ENCODE measurements at regions not wholly inside any gene's neighbourhood (a gene's known extent, or its start where the extent isn't known, plus 50 kb on each side); places are given as distances from the start of the nearest gene placed in this dataset.

DNA sequence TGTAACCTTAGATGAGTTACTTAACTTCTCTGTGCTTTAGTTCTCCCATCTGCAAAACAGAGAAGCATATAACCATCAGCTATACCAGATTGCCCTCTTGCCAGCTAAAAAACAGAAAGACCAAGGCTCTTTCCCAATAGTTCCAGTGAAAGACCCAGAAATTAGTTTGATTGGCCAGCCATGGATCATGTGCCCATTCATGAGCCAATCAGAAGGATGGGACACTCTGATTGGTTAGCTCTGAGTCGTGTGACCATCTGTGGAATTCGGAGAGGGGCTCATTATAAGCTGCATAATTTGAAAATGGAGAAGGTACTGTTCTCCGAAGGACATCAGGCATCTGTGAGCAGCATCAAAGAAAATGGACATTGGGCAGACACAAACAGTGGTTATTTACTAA lies 155.2 kb downstream of the ABCC12 start:
- Histone ChIP-seq H3K4me2 (no peak overlapping the region), H2AFZ (no peak overlapping the region), H3K4me1 (ENCODE audit: insufficient read depth) (no peaks in the 10 kb centered on the region), H3K79me2 (replicated peaks; ENCODE audit: insufficient read depth) (no peaks in the 10 kb centered on the region), H3K4me3 (no peak overlapping the region), H3K27ac (ENCODE audit: low read depth) (no peak overlapping the region), H3K9me2 (ENCODE audit: insufficient read depth) (peaks cover 11% of the 10 kb centered on the region; the same call in 1 of the 2 replicates), H3F3A (replicated peaks; ENCODE audit: low read depth) (no peaks in the 10 kb centered on the region), H3K36me3 (ENCODE audit: insufficient read depth) (no peaks in the 10 kb centered on the region), H4K20me1 (replicated peaks; ENCODE audit: insufficient read depth) (no peaks in the 10 kb centered on the region), H3K27me3 (ENCODE audit: insufficient read depth) (no peaks in the 10 kb centered on the region)
- ATAC-seq (no peak), DNase-seq (ENCODE audit: low spot score) (no peak)
- Mint-ChIP-seq H3K4me3 (no peak overlapping the region), H3K4me1 (no peaks in the 10 kb centered on the region; the same call in 2 of the 3 replicates), H3K27me3 (ENCODE audit: insufficient read depth, low read depth, poor library complexity) (no peaks in the 10 kb centered on the region), H3K36me3 (ENCODE audit: low read depth) (no peaks in the 10 kb centered on the region), H3K27ac (no peak overlapping the region), H3K9me3 (no peaks in the 10 kb centered on the region)
- TF ChIP-seq POLR2AphosphoS5 (IDR thresholded peaks at IDR 0.05; ENCODE audit: low read depth) (no peak), NANOG (IDR thresholded peaks at IDR 0.05; ENCODE audit: borderline replicate concordance) (no peak), EZH2phosphoT487 (IDR thresholded peaks at IDR 0.05; ENCODE audit: unreplicated experiment) (no peak), REST (IDR thresholded peaks at IDR 0.05; ENCODE audit: unreplicated experiment) (no peak), ZNF331 (CRISPR knock-in tag; IDR thresholded peaks at IDR 0.05; ENCODE audit: low read depth) (no peak)
- TF ChIP-seq, protein P1, sequence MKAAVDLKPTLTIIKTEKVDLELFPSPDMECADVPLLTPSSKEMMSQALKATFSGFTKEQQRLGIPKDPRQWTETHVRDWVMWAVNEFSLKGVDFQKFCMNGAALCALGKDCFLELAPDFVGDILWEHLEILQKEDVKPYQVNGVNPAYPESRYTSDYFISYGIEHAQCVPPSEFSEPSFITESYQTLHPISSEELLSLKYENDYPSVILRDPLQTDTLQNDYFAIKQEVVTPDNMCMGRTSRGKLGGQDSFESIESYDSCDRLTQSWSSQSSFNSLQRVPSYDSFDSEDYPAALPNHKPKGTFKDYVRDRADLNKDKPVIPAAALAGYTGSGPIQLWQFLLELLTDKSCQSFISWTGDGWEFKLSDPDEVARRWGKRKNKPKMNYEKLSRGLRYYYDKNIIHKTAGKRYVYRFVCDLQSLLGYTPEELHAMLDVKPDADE (IDR thresholded peaks at IDR 0.05), result no peak

- no peaks in the 10 kb centered on the region for H3F3A ChIP-seq (replicated peaks; ENCODE audit: low read depth)
- no peak overlapping the region for H3K27ac Mint-ChIP-seq
- DNase-seq (ENCODE audit: low spot score) (no peak), ATAC-seq (no peak)
- H3K4me3 Mint-ChIP-seq, result no peak overlapping the region
- H2AFZ ChIP-seq, result no peak overlapping the region
- H3K9me2 ChIP-seq (ENCODE audit: insufficient read depth), result peaks cover 11% of the 10 kb centered on the region; the same call in 1 of the 2 replicates
- no peaks in the 10 kb centered on the region for H3K9me3 Mint-ChIP-seq
- no peaks in the 10 kb centered on the region; the same call in 2 of the 3 replicates for H3K4me1 Mint-ChIP-seq
- H4K20me1 ChIP-seq (replicated peaks; ENCODE audit: insufficient read depth), result no peaks in the 10 kb centered on the region
- no peaks in the 10 kb centered on the region for H3K27me3 Mint-ChIP-seq (ENCODE audit: insufficient read depth, low read depth, poor library complexity)
- no peak overlapping the region for H3K27ac ChIP-seq (ENCODE audit: low read depth)
- no peaks in the 10 kb centered on the region for H3K79me2 ChIP-seq (replicated peaks; ENCODE audit: insufficient read depth)
- no peaks in the 10 kb centered on the region for H3K4me1 ChIP-seq (ENCODE audit: insufficient read depth)
- no peaks in the 10 kb centered on the region for H3K27me3 ChIP-seq (ENCODE audit: insufficient read depth)
- H3K36me3 Mint-ChIP-seq (ENCODE audit: low read depth), result no peaks in the 10 kb centered on the region
- no peak overlapping the region for H3K4me2 ChIP-seq
- H3K36me3 ChIP-seq (ENCODE audit: insufficient read depth), result no peaks in the 10 kb centered on the region
- H3K4me3 ChIP-seq, result no peak overlapping the region
- TF ChIP-seq EZH2 (IDR thresholded peaks at IDR 0.05; ENCODE audit: low read depth, unreplicated experiment) (no peak), POLR2AphosphoS5 (IDR thresholded peaks at IDR 0.05; ENCODE audit: low read depth) (no peak), CREB1 (CRISPR knock-in tag; IDR thresholded peaks at IDR 0.05; ENCODE audit: low read depth) (no peak), JUNB (IDR thresholded peaks at IDR 0.05; ENCODE audit: unreplicated experiment) (no peak), STAT1 (IDR thresholded peaks at IDR 0.05; ENCODE audit: unreplicated experiment) (no peak), REST (IDR thresholded peaks at IDR 0.05; ENCODE audit: unreplicated experiment) (no peak), ZNF114 (CRISPR knock-in tag; IDR thresholded peaks at IDR 0.05) (no peak)
- TF ChIP-seq, protein P2, sequence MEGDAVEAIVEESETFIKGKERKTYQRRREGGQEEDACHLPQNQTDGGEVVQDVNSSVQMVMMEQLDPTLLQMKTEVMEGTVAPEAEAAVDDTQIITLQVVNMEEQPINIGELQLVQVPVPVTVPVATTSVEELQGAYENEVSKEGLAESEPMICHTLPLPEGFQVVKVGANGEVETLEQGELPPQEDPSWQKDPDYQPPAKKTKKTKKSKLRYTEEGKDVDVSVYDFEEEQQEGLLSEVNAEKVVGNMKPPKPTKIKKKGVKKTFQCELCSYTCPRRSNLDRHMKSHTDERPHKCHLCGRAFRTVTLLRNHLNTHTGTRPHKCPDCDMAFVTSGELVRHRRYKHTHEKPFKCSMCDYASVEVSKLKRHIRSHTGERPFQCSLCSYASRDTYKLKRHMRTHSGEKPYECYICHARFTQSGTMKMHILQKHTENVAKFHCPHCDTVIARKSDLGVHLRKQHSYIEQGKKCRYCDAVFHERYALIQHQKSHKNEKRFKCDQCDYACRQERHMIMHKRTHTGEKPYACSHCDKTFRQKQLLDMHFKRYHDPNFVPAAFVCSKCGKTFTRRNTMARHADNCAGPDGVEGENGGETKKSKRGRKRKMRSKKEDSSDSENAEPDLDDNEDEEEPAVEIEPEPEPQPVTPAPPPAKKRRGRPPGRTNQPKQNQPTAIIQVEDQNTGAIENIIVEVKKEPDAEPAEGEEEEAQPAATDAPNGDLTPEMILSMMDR (conservative IDR thresholded peaks at IDR 0.05; ENCODE audit: low read depth in 2 of 2), result no peak
- TF ChIP-seq, protein P1 (IDR thresholded peaks at IDR 0.05), result no peak
Observed at GRCh38 chr16:47999595-47999994, 156.2 kb downstream of the ABCC12 start.
